Fibroblast of lung (primary cell): ENCODE measurements at regions not wholly inside any gene's neighbourhood (a gene's known extent, or its start where the extent isn't known, plus 50 kb on each side); places are given as distances from the start of the nearest gene placed in this dataset.
A peak's percentile ranks its signal among the peaks of the same experiment; 100 is the strongest.

Experiments used
- DNase-seq, 2 donors: peaks; one replicate each; pipeline versions ENCODE4 v3.0.0 to v3.0.0-alpha.2; 2010; ENCODE audit warnings: low read depth in 2 of 2
- H2AFZ ChIP-seq: 2 replicates; pipeline ENCODE4 v1.5.1; 2012; ENCODE audit warnings: low read length, control low read depth, inconsistent platforms
- H3K27ac ChIP-seq: 2 replicates; pipeline ENCODE4 v1.5.1; 2011; ENCODE audit warnings: low read length, control low read depth; ENCODE audit not compliant: insufficient read depth
- H3K27me3 ChIP-seq: 2 replicates; pipeline ENCODE4 v1.5.1; 2011; ENCODE audit warnings: mild to moderate bottlenecking, low read length; ENCODE audit not compliant: control insufficient read depth, insufficient read depth
- H3K36me3 ChIP-seq: 2 replicates; pipeline ENCODE4 v1.5.1; 2011; ENCODE audit warnings: low read length; ENCODE audit not compliant: control insufficient read depth, insufficient read depth
- H3K4me1 ChIP-seq: 2 replicates; pipeline ENCODE4 v1.5.1; 2011; ENCODE audit warnings: low read length; ENCODE audit not compliant: control insufficient read depth, insufficient read depth; ENCODE audit errors: extremely low read depth
- H3K4me2 ChIP-seq: 2 replicates; pipeline ENCODE4 v1.5.1; 2011; ENCODE audit warnings: low read length, control low read depth; ENCODE audit not compliant: insufficient read depth; ENCODE audit errors: extremely low read depth
- H3K4me3 ChIP-seq, 4 experiments: fragments of 200-600 bp in 1 of 4; sonication (generic) in 1 of 4; replicated peaks in 1 of 4; 2 replicates each; pipeline ENCODE4 v1.5.1; 2011 to 2016; ENCODE audit warnings: low read length in 4 of 4, low read depth in 3 of 4, mild to moderate bottlenecking in 3 of 4, control low read depth in 2 of 4, inconsistent platforms in 1 of 4, mixed read lengths in 1 of 4; ENCODE audit not compliant: insufficient read depth in 1 of 4; ENCODE audit errors: control extremely low read depth in 1 of 4
- H3K79me2 ChIP-seq: 2 replicates; pipeline ENCODE4 v1.5.1; 2012; ENCODE audit warnings: mild to moderate bottlenecking, low read length, inconsistent platforms; ENCODE audit not compliant: control insufficient read depth, insufficient read depth
- H3K9ac ChIP-seq: 2 replicates; pipeline ENCODE4 v1.5.1; 2011; ENCODE audit warnings: mild to moderate bottlenecking, low read length, control low read depth; ENCODE audit not compliant: insufficient read depth
- H3K9me3 ChIP-seq: 2 replicates; pipeline ENCODE4 v1.5.1; 2012; ENCODE audit warnings: low read depth, low read length; ENCODE audit not compliant: control insufficient read depth, insufficient read depth
- H4K20me1 ChIP-seq: 2 replicates; pipeline ENCODE4 v1.5.1; 2011; ENCODE audit warnings: low read length; ENCODE audit not compliant: control insufficient read depth, insufficient read depth; ENCODE audit errors: extremely low read depth
- CTCF ChIP-seq, 2 donors: IDR thresholded peaks in 1 of 2; conservative IDR thresholded peaks in 1 of 2; 1 replicate in 1 of 2; 2 replicates in 1 of 2; pipeline ENCODE4 v1.5.1; 2011 to 2012; ENCODE audit warnings: low read length in 2 of 2, control low read depth in 1 of 2, inconsistent platforms in 1 of 2, low read depth in 1 of 2, mild to moderate bottlenecking in 1 of 2
- EZH2 ChIP-seq: IDR thresholded peaks from 2 replicates; pipeline ENCODE4 v1.5.1; 2012; ENCODE audit warnings: low read length, control low read depth, mild to moderate bottlenecking; ENCODE audit errors: missing control alignments

GRCh38 chr1:82392946-82393345, 592.2 kb downstream of the ADGRL2 start:
- no peaks in the 10 kb centered on the region for H4K20me1 ChIP-seq
- TF ChIP-seq EZH2 (no peak), CTCF (conservative IDR thresholded peaks at IDR 0.05 in 1 of 2, IDR thresholded peaks at IDR 0.05 in 1 of 2; ENCODE audit: low read depth in 1 of 2, low read length in 2 of 2) (no peak)
- H3K27me3 ChIP-seq, result no peaks in the 10 kb centered on the region
- no peak overlapping the region for H3K27ac ChIP-seq
- H3K4me2 ChIP-seq, result no peak overlapping the region
- DNase-seq, result peak in 1 of 2 donors; percentile 13
- H3K9me3 ChIP-seq, result no peaks in the 10 kb centered on the region
- no peak overlapping the region for H2AFZ ChIP-seq
- no peaks in the 10 kb centered on the region for H3K36me3 ChIP-seq
- no peaks in the 10 kb centered on the region for H3K4me1 ChIP-seq
- no peak overlapping the region for H3K4me3 ChIP-seq
- no peaks in the 10 kb centered on the region for H3K79me2 ChIP-seq
- no peak overlapping the region for H3K9ac ChIP-seq

GRCh38 chr1:82392513-82392912, 591.8 kb downstream of the ADGRL2 start:
- TF ChIP-seq EZH2 (no peak), CTCF (conservative IDR thresholded peaks at IDR 0.05 in 1 of 2, IDR thresholded peaks at IDR 0.05 in 1 of 2; ENCODE audit: low read depth in 1 of 2, low read length in 2 of 2) (no peak)
- H3K4me2 ChIP-seq, result no peak overlapping the region
- H2AFZ ChIP-seq, result no peak overlapping the region
- H4K20me1 ChIP-seq, result no peaks in the 10 kb centered on the region
- no peaks in the 10 kb centered on the region for H3K9me3 ChIP-seq
- H3K4me1 ChIP-seq, result no peaks in the 10 kb centered on the region
- no peaks in the 10 kb centered on the region for H3K36me3 ChIP-seq
- H3K27me3 ChIP-seq, result no peaks in the 10 kb centered on the region
- no peak overlapping the region for H3K27ac ChIP-seq
- no peak overlapping the region for H3K4me3 ChIP-seq
- peak; percentile 87 for DNase-seq
- H3K9ac ChIP-seq, result no peak overlapping the region
- no peaks in the 10 kb centered on the region for H3K79me2 ChIP-seq

- H3K4me3 ChIP-seq, result no peak overlapping the region
- no peaks in the 10 kb centered on the region for H3K4me1 ChIP-seq
- H3K27ac ChIP-seq, result no peak overlapping the region
- H3K9ac ChIP-seq, result no peak overlapping the region
- no peak overlapping the region for H2AFZ ChIP-seq
- no peaks in the 10 kb centered on the region for H3K9me3 ChIP-seq
- DNase-seq, result peak in 1 of 2 donors; percentile 84
- no peaks in the 10 kb centered on the region for H3K27me3 ChIP-seq
- no peaks in the 10 kb centered on the region for H4K20me1 ChIP-seq
- no peak for TF ChIP-seq EZH2
- TF ChIP-seq CTCF (conservative IDR thresholded peaks at IDR 0.05 in 1 of 2, IDR thresholded peaks at IDR 0.05 in 1 of 2; ENCODE audit: low read depth in 1 of 2, low read length in 2 of 2), result no peak
- H3K36me3 ChIP-seq, result no peaks in the 10 kb centered on the region
- H3K79me2 ChIP-seq, result no peaks in the 10 kb centered on the region
- H3K4me2 ChIP-seq, result no peak overlapping the region
Measured at GRCh38 chr1:82391712-82392111, 591.0 kb downstream of the ADGRL2 start.
